HG03139 (cell line): ENCODE measurements at regions not wholly inside any gene's neighbourhood (a gene's known extent, or its start where the extent isn't known, plus 50 kb on each side); places are given as distances from the start of the nearest gene placed in this dataset.
"Not testable (repeated sequence)": the region's sequence is repeated elsewhere in the genome, so short reads cannot be mapped to it uniquely, and the experiment has no call there.

ENCODE experiments used
- ATAC-seq: cut with Tn5 transposase; IDR thresholded peaks from one replicate; pipeline ENCODE4 v1.9.1; 2021; ENCODE audit not compliant: unreplicated experiment

GRCh38 chr21:36246080-36246631, 73.8 kb upstream of the MORC3 start:
- ATAC-seq, result no peak

DNA sequence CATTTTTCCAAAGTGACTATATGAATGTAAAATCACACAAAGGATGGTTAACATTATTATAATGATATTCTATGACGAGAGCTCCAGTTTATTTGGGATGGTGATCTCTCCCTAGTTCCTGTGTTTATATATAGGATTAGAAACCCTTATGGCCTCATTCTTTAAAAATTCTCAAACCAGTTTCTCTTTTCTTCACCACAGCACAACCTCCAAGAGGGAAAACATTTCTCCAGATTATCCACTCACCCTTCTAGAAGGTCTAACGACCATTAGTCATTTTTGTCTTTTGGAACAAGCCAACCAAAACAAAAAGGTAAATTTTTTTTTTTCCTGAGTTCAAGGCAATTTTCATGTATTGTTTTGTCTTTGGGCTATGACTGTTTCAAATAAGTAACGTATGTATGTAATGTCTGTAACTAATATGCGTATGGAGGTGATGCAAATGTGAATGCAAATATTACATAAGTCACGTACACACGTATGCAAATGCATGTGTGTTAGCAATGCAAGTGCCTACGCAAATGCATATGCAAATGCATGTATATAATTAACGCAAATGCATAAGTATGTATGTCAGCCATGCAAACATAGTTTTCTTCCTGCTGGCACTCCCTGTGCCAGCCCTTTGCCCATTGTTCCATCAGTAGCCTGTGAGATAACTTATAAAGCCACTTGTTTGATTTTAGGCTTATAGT, 72.5 kb upstream of the MORC3 start:
- no peak for ATAC-seq

GRCh38 chr21:36249576-36250422, 70.2 kb upstream of the MORC3 start:
- ATAC-seq, result no peak

GRCh38 chr21:36250423-36251075, 69.4 kb upstream of the MORC3 start:
- ATAC-seq, result no peak

DNA sequence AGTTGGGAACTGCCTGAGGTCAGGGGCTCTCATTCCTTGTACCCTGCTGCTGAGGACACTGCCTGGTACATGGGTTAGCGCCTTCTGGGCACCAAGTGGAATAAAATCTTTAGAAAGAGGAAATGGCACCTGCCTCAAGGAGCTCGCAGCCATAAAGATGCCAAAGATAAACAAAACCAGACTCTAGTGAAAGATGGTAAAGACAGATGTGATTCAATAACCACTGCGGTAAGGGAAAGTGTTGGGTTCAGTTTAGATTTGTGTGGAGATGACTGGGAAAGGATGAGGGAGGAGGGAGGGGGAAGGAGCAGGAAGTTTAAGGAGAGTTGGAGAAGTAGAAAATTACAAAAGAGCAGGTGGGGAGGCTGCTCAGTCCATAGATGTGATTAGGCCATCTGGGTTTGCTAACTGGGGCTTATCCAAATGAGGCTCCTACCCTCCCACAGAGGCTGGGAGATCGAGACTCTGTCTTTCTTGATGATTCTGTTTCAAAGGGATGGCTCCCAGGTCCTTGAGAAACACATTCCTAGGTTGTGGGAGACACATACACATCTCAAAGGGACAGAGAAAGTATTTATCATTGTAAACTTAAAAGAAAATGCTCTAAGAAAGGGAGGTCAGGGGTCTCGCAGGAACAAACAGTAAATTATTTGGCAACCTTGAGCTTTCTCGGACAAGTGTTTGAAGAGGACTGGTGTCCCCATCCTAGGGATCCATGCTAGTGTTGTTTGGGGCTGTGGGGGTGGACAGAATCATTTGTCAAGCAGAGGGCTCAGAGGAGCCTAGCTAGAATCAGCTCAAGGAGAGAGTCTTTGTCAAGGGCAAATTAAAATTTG, 65.7 kb upstream of the MORC3 start:
- ATAC-seq, result no peak

DNA sequence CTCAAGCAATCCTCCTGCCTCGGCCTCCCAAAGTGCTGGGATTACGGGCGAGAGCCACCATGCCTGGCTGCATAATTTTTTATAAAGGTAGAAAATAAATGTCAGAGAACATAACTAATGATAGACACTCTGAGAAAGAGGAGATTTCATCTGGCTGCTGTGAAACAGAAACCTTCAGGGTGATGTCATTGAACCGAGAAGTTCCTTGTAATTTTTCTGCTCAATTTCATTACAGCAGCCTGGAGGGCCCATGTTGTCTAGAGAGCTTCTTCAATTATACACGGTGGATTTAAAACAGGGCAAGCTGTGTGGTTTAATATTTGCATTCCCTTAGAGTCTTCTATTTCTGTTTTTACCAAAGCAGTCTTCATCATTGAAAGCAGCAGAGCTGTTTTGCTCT, 64.3 kb upstream of the MORC3 start:
- peak; percentile 37 for ATAC-seq

GRCh38 chr21:36257657-36258056, 62.3 kb upstream of the MORC3 start:
- no peak for ATAC-seq

GRCh38 chr21:36260030-36260787, 59.8 kb upstream of the MORC3 start:
- ATAC-seq, result peak; percentile 53

DNA sequence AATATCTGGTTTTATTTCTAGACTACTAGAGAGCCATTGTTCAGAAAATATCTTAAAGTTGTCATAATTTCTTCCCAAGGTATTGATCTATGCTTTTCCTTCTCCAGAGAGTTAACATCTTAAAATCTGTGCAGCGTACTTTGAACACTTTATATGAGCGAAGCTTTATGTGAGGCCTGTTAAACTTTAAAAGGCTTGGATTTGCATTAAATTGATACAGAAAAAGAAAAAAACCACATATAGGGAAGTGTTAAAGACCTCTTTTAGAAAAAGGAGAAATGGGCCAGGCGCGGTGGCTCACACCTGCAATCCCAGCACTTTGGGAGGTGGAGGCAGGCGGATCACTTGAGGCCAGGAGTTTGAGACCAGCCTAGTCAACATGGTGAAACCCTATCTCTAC, 59.2 kb upstream of the MORC3 start:
- ATAC-seq, result peak; percentile 16

GRCh38 chr21:36261459-36261858, 58.5 kb upstream of the MORC3 start:
- no peak for ATAC-seq

GRCh38 chr21:36263797-36264196, 56.2 kb upstream of the MORC3 start:
- no peak for ATAC-seq

DNA sequence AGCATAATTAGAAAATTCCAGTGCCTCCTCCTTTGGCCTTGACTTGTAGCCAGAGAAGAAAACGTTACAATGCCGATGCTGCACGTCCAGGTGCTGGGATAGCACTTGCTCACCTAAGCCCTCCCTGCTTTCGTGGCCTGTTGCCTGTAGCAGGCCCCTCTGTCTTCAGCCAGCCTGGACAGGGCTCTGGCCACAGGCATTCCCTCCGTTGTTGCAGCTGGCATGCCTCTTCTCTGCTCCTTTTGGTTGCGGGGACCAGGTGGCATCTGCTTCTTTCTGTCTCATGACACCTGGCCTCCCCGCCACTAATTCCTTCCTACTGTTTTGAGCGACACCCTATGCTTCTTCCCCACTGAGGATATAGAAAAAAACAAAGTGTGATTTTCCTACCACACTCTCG, 54.6 kb upstream of the MORC3 start:
- no peak for ATAC-seq

DNA sequence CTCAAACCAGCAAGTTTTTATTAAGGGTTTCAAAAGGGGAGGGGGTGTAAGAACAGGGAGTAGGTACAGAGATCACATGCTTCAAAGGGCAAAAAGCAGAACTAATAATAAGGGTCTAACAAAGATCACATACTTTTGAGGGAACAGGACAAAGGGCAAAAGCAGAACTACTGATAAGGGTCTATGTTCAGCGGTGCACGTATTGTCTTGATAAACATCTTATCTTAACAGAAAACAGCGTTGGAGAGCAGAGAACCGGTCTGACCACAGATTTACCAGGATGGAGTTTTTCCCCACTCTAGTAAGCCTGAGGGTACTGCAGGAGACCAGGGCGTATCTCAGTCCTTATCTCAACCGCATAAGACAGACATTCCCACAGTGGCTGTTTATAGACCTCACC, 52.2 kb upstream of the MORC3 start:
- ATAC-seq, result not testable (repeated sequence)

- ATAC-seq, result not testable (repeated sequence)
These were observed 51.7 kb upstream of the MORC3 start for GRCh38 chr21:36268264-36268663.
